Suppressor macrophage (primary cell): ENCODE measurements at regions not wholly inside any gene's neighbourhood (a gene's known extent, or its start where the extent isn't known, plus 50 kb on each side); places are given as distances from the start of the nearest gene placed in this dataset.
"Not testable (repeated sequence)": the region's sequence is repeated elsewhere in the genome, so short reads cannot be mapped to it uniquely, and the experiment has no call there.

Experiments used
- DNase-seq, 4 experiments: peaks; one replicate each; pipeline ENCODE4 v3.0.0-alpha.2; 2020 to 2022

DNA sequence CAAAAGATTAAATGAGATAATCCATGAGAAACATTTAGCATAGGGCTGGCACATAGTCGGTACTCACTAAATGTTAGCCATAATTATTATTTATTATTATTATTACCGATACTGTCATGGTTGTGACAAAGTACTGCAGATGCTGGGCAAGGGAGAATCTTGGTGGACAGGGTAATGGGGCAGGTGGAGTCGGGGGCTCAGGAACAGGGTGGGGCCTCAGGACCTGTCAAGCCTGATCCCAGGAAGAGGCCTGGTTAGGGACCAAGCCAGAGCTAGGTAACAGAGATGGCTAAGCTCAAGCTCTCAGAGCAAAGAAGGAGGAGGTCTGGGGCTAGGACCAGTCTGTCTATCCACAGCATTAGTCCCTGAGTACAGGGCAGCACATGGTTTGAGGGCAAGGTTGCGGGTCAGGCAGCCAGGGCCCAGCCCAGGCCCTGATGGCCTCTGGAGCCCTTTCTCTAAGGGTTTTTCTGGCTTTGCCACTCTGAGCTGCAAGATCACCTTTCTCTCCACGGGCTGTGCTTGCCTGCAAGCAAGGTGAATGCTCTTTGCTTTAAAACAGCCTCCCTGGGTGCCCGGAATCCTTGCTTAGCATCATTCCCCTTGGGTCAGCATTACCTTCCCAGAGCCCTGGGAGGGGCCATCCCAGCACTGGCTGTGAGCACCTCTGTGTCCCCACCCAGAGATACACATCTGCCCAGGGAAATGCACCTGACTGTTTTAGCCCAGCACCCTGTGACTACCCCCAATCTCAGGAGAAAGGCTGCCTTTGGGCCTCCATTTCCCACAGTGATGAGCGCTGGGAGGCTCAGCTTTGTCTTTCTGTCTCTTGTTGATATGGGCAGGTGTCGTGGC lies 572.0 kb downstream of the PTPRU start:
- no peak for DNase-seq

DNA sequence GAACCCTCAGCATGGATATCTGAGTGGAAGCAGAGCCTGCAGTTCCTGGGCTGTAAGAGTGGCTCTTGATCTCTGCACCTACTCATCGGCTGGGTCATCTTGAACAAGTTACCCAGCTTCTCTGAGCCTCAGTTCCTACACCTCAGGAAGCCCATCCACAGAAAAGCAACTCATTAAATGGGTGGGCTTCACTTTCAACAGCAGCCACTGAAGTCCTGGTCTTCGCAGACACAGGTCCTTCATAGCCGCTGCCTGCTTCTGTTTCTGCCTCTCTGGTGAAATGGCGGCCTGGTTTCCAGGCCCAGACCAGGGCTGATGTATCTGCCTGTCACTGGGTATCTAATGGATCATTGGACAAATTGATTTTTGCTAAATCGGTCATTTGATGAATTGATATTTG lies 571.4 kb downstream of the PTPRU start:
- no peak for DNase-seq

DNA sequence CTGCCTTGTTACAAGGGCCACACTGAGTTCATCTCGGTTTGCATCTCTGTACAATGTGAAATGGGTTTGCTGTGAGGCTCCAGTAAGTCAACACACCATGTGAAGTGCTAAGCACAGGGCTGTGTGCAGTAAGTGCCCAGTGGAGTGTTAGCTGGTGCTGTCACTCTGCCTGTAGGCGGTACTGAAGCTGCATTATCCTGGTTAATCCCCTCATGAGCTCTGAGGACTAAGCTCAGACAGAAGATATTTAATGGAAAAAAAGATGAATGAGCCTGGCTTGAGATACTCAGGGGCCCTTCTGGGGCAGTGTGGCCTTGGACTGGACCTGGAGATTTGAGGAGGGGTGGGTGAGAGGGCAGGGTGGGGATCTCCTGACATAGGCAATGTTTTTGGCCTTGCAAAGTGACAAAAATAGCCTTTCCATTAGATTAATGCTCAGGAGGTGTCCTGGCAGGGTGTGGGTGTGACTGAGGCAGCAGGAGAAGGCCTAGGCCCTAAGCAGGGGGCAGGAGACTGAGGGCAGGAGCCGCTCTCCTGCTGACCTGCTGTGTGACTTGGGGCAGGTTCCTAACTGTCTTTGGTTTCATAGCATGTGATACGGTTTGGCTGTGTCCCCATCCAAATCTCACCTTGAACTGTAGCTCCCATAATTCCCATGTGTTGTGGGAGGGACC lies 570.5 kb downstream of the PTPRU start:
- no peak for DNase-seq

GRCh38 chr1:29805896-29806160 lies 569.5 kb downstream of the PTPRU start:
- no peak for DNase-seq

GRCh38 chr1:29805122-29805895 lies 569.0 kb downstream of the PTPRU start:
- DNase-seq, result no peak

DNA sequence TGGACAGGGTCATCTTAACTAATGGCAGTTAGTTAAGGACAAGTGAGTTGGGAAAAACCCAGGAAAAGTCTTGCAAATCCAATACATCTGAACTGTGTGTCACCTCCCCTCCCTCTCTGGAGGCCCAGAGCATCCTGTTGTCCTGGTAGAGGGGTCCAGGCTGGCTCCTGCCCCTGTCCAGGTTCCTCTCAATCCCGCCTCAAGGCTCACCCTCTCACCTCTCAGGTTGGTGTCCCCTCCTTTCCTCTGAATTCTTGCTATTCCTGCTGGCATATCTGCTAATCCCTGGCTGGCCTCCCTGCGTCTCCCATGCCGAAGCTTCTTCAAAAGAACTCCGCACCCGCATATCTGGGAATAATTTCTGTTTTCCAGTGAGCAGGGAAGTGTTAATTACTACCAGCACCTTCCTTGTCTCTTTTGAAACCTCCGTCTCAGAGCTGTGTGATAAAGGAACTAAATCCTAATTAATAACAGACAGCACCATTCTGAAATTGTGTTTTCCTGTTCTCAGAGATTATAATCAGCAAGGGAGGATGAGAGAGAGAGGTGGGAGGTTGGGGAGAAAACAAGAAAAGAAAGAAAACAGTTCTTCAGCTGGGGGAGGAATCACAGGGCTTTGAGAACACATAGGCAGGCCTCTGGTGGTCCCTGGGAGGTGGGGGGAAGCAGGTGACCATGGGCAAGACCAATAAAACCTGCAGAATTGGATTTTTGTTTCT lies 568.0 kb downstream of the PTPRU start:
- DNase-seq, result no peak

GRCh38 chr1:29803486-29803885 lies 567.2 kb downstream of the PTPRU start:
- no peak for DNase-seq

DNA sequence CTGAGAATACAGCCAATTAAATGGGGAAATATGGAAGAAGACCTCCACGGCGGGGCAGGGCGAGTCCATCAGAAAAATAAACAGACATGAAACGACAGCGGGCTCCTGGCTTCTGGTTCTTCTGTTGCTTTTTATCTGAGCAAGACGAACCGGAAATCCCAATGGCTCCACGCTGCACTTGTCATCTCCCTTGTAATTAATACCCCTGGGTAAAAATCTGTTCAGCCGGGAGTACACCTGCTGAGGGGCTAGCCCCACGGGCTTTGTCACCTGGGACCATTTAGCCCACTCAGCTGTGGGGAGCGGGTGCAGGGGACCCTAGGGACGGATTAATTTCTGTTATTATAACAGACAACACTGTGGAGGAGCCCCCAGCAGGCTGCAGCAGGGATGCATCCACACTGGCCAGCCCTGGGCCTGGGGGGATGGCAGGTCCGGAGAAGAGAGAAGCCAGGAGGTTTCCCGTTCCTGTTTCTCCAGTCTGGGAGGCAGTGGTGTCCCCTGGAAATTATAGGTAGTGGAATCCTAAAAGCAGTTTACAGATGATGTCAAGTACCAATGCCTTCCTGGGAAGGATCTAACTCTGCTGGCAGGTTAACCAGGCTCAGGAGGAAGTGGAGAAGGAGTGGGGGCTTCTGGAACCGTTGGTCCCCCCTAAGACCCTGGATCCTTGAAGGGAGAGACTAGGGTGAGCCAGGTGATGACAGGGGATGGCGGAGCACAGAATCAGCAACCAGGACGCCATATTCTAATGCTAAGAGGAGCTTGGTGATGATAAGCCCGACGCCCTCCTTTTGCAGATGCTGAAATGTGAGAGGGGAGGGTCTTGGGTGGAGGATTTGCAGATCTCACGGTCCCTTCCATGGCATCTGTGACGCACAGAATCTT lies 566.1 kb downstream of the PTPRU start:
- DNase-seq, result no peak

DNA sequence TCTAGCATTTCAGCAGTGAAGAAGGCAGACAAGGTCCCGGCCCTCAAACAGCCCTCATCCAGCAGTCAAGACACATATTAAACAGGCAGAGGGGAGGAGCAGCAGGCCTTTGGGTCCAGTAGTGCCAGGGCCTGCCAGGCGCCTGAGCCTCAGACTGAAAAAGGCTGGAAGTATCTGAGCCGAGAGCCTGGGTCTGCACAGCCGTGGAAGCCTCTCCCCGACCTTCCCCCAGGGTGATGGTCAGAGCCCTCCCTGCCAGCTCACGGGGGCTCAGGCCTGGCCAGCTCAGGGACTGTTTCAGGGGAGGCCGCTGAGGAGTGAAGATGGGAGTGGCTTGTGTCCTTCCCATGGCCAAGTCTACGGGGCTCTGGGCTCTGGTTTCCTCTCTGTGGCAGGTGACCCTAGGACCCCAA lies 565.2 kb downstream of the PTPRU start:
- DNase-seq, result no peak

GRCh38 chr1:29801003-29801402 lies 564.7 kb downstream of the PTPRU start:
- DNase-seq, result no peak

DNA sequence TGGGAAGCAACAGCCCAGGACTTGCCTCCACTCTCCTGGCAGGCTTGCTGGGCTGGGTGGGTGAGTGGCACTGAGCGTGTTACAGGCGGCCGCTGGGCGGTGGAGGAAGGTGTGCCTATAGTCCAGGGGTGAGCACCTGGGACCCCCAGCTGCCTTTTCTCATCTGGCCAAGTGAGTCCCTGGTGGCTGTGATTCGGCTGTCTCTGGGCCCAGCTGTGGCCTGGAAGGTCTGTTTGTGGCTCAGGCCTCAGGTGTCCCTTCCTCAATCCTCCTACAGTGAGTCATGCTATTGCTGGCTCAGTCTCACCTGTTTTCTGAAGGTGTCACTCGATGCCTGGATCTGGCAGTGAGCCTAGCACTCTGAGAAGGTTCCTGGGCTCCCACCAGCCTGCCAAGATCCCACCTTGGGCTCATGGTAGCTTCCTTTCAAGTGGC lies 564.2 kb downstream of the PTPRU start:
- no peak for DNase-seq

- DNase-seq, result no peak
Measured at GRCh38 chr1:29800120-29800519, 563.8 kb downstream of the PTPRU start.

DNA sequence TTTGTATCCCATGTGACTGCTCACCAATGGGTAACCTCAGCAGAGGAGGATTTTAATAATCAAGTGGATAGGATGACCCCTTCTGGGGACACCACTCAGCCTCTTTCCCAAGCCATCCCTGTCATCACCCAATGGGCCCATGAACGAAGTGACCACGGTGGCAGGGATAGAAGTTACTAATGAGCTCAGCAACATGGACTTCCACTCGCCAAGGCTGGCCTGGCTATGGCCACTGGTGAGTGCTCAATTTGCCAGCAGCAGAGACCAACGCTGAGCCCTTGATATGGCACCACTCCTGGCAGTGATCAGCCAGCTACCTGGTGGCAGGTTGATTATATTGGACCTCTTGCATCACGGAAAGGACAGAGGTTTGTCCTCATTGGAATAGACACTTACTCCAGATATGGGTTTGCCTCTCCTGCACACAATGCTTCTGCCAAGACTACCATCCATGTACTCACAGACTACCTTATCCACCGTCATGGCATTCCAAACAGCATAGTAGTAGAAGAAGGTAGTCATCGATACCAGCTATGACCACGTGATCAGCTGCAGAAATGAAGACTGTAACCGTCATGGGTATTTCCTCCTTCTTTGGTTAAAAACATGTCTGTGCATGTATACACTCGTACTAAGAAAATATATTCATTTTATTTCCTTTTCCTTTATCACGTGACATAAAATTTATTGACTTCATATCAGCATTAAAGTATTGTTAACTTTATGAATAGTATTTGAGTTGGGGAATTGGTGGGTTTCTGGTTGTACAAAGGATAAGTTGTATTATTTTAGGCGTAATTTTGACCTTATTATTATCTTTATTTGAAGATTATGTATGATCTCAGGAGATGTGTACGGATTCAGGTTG lies 562.6 kb downstream of the PTPRU start:
- DNase-seq, result no peak

DNA sequence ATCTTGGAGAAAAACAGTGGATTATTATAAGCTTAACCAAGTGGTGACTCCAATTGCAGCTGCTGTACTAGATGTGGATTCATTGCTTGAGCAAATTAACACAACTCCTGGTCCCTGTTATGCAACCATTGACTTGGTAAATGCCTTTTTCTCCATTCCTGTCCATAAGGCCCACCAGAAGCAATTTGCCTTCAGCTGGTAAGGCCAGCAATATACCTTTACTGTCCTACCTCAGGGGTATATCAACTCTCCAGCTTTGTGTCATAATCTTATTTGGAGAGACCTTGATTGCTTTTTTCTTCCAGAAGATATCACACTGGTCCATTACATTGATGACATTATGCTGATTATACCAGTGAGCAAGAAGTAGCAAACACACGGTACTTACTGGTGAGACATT lies 560.8 kb downstream of the PTPRU start:
- DNase-seq, result not testable (repeated sequence)

GRCh38 chr1:29795965-29796364 lies 559.6 kb downstream of the PTPRU start:
- not testable (repeated sequence) for DNase-seq

DNA sequence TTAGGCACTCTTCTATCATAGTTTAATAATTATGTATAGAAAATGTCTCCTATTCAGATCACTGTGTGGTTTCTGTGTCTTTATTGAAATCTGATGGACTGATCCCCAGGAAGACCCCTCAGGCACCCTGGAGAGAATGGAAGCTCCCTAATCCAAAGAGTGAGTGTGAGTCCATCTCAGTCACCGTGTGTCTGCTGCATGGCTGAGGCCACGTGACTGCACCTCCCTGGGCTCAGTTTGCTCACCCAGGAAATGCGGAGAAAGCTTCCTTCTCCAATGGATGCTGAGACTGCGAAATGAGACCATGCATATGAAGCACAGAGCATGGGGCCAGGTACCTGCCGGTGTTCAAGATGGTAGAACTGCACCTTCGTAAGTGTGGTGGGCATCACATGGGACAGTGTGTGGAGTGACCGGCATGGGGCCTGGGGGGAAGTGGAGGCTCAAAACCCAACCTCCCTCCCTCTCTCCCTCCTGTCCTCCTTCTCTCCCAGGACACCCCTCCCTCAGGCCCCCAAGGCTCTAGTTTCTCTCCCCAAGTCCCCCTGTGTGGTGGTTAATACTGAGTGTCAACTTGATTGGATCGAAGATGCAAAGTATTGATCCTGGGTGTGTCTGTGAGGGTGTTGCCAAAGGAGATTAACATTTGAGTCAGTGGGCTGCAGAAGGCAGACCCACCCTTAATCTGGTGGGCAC lies 557.5 kb downstream of the PTPRU start:
- DNase-seq, result no peak

DNA sequence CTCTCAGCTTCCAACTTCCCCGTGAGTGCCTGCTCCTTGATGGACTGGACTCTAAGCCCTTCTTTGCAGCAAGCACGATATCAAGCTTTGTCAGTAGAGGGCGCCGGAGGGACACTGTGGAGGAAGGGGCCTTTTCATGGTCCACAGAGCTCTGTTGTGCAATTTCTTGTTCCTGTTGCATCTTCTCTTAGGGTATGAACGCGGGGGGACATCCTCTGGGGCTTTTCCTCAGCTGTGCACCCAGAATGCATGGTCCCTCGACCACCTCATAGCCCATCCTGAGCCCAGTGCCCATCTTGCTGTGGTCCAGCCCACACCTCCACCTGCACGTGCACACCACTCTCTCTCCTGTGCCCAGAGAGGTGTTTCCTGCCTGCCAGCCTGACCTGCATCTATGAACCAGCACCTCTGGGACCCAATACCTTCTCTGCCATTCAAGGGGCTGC lies 556.8 kb downstream of the PTPRU start:
- peak; percentile 88 to 95 (median 92) for DNase-seq

DNA sequence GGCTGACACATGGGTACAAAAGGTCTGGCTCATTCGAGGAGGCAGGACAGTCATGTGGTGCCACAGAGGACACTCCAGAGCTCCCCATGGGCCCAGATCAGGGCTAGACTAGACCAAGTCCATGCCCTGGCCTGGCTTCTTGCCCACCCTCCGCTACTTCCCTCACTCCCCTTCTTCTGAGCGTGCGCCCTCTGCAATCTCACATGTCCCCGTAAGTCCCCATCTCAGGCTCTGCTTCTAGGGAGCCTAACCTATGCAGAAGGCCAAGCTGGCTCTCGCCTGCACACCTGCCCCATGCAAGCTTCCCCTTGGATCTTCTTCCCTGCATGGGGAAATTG lies 553.6 kb downstream of the PTPRU start:
- DNase-seq, result no peak

DNA sequence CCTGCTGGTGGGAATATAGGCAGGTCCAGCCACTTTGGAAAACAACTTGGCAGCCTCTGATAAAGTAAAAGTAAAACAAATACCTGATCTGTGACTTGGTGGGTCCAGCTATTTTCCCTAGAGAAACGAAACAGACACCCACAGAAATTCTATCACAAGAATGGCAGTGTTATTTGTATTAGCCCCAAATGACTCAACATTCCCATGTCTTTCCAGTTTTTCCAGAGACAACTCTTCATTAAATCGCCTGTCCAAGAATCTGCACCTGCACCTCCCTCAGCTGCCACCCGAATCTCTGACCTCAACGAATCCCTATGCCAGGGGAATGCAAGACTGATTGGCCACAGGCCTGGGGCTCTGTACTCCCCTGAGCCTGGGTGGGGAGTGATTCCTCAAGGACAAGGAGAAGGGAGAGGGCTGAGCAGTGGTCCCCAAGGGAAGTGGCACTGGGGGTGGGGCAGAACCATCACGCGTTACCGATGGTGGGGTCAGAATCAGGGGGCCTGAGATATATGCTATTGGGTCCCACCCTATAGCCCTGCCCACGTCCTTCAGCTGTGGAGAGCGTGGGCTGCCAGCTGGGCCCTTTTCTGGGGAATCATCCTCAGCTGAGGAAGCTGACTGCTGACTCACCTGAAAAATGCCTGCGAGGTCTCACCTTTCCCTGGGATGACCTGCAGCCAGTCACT lies 553.0 kb downstream of the PTPRU start:
- DNase-seq, result no peak
